ENCODE measurements at regions not wholly inside any gene's neighbourhood (a gene's known extent, or its start where the extent isn't known, plus 50 kb on each side); places are given as distances from the start of the nearest gene placed in this dataset.

DNA sequence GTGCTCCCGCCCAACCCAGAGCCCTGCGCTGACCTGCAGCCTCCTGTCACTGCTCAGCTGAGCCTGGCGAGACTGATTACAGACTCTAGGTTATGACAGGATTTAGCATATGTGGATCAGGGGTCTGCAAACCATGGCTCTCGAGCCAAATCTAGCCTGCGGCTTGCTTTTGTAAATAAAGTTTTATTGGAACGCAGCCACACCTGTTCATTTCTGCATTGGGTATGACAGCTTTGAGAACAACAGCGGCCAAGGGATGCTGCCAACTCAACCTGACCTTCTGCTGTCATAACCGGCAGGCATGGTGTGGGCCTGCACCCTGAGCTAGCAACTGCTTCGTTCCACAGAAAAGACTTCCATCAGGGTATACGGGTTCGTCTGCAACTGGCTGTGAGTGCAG is 50.5 kb upstream of the IQSEC1 start:
- no peak overlapping the region for H3K18ac ChIP-seq (ENCODE audit: low read depth in 1 of 2, low read length in 2 of 2)
- no peak overlapping the region for H2BK15ac ChIP-seq (ENCODE audit: low read depth, poor library complexity, severe bottlenecking)
- H2BK12ac ChIP-seq (ENCODE audit: low read length in 2 of 2): no peak overlapping the region
- H2BK120ac ChIP-seq (ENCODE audit: low read depth, low read length): no peak overlapping the region
- H3K9ac ChIP-seq (ENCODE audit: low read length): no peak overlapping the region
- H3K4ac ChIP-seq (ENCODE audit: low read depth in 1 of 2, low read length in 2 of 2): no peak overlapping the region
- no peak for DNase-seq
- H3K9me3 ChIP-seq (ENCODE audit: control insufficient read depth, low read length): no peaks in the 10 kb centered on the region
- no peaks in the 10 kb centered on the region for H3K36me3 ChIP-seq (ENCODE audit: control insufficient read depth in 1 of 2, insufficient read depth in 2 of 2, low read depth in 1 of 2, low read length in 2 of 2)
- no peak overlapping the region for H2BK5ac ChIP-seq (ENCODE audit: low read depth, low read length, poor library complexity, severe bottlenecking)
- H2AFZ ChIP-seq (ENCODE audit: low read depth, low read length): no peak overlapping the region
- no peak overlapping the region for H3K23ac ChIP-seq (ENCODE audit: low read length in 2 of 2)
- H3K27me3 ChIP-seq (ENCODE audit: control insufficient read depth in 1 of 2, insufficient read depth in 1 of 2, low read length in 2 of 2): peaks cover 16 to 56% of the 10 kb centered on the region in 2 experiments
- no peak overlapping the region for H3K27ac ChIP-seq (ENCODE audit: low read length, poor library complexity, severe bottlenecking)
- H4K91ac ChIP-seq (ENCODE audit: low read length): no peak overlapping the region
- no peak overlapping the region for H3K4me2 ChIP-seq (ENCODE audit: low read length, poor library complexity, severe bottlenecking)
- H3K14ac ChIP-seq (ENCODE audit: low read length in 2 of 2): no peak overlapping the region
- WGBS: 87% methylated on average over 11 of the region's 11 CpGs
- H2AK5ac ChIP-seq (ENCODE audit: low read length, severe bottlenecking): no peak overlapping the region
- no peaks in the 10 kb centered on the region for H3K79me1 ChIP-seq (replicated peaks; ENCODE audit: low read length, poor library complexity, severe bottlenecking)
- no peak overlapping the region for H4K8ac ChIP-seq (ENCODE audit: low read length)
- H3K4me1 ChIP-seq (ENCODE audit: control insufficient read depth, insufficient read depth, low read depth, low read length): no peaks in the 10 kb centered on the region
- H3K4me3 ChIP-seq (ENCODE audit: insufficient read depth in 1 of 2, low read depth in 1 of 2, low read length in 2 of 2): no peak overlapping the region

DNA sequence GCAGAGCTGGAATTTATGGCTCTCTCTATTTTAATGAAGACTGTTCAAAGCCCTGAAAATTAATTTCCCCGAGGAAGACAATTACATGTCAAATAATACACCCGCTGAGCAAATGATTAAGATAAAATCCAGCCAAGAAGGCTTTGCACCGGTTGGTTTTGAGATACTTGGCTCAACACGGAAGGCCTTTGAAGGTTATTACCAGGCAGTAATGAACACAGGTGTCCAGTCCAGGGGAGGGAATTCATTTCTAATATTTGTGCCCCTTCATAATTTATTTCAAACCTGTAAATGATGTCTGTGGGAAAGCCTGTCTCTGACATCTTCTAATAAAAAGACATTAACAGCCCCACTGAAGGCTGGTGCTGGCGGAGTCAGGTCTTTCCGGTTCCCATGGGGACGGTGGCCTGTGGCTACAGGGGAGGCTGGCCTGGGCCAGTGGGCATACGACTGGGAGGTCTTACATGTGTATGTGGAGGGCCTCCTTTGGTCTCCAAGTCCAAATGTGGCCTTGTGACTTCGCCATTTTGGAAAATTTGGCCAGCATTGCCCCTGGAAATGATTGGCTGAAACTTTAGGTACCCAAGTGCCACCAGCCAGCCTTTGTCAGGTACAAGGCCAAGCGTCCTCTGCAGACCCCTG is 49.9 kb upstream of the IQSEC1 start:
- Histone ChIP-seq H3K27me3 (ENCODE audit: control insufficient read depth in 1 of 2, insufficient read depth in 1 of 2, low read length in 2 of 2) (peaks cover 16 to 62% of the 10 kb centered on the region in 2 experiments), H3K18ac (ENCODE audit: low read depth in 1 of 2, low read length in 2 of 2) (no peak overlapping the region)

More for the DNA sequence above, 49.9 kb upstream of the IQSEC1 start:
- DNase-seq: no peak
- H2AFZ ChIP-seq (ENCODE audit: low read depth, low read length): no peak overlapping the region
- H2BK5ac ChIP-seq (ENCODE audit: low read depth, low read length, poor library complexity, severe bottlenecking): no peak overlapping the region
- no peaks in the 10 kb centered on the region for H3K36me3 ChIP-seq (ENCODE audit: control insufficient read depth in 1 of 2, insufficient read depth in 2 of 2, low read depth in 1 of 2, low read length in 2 of 2)
- no peak overlapping the region for H2BK12ac ChIP-seq (ENCODE audit: low read length in 2 of 2)
- H4K91ac ChIP-seq (ENCODE audit: low read length): no peak overlapping the region
- H3K9ac ChIP-seq (ENCODE audit: low read length): no peak overlapping the region
- 83% methylated on average over 10 of the region's 10 CpGs for WGBS
- H3K14ac ChIP-seq (ENCODE audit: low read length in 2 of 2): no peak overlapping the region
- no peaks in the 10 kb centered on the region for H3K4me1 ChIP-seq (ENCODE audit: control insufficient read depth, insufficient read depth, low read depth, low read length)
- H2BK120ac ChIP-seq (ENCODE audit: low read depth, low read length): no peak overlapping the region
- H3K27ac ChIP-seq (ENCODE audit: low read length, poor library complexity, severe bottlenecking): no peak overlapping the region
- no peaks in the 10 kb centered on the region for H3K9me3 ChIP-seq (ENCODE audit: control insufficient read depth, low read length)
- no peak overlapping the region for H2AK5ac ChIP-seq (ENCODE audit: low read length, severe bottlenecking)
- no peak overlapping the region for H3K4ac ChIP-seq (ENCODE audit: low read depth in 1 of 2, low read length in 2 of 2)
- no peak overlapping the region for H3K4me3 ChIP-seq (ENCODE audit: insufficient read depth in 1 of 2, low read depth in 1 of 2, low read length in 2 of 2)
- H3K23ac ChIP-seq (ENCODE audit: low read length in 2 of 2): no peak overlapping the region
- H3K79me1 ChIP-seq (replicated peaks; ENCODE audit: low read length, poor library complexity, severe bottlenecking): no peaks in the 10 kb centered on the region
- H3K4me2 ChIP-seq (ENCODE audit: low read length, poor library complexity, severe bottlenecking): no peak overlapping the region
- H2BK15ac ChIP-seq (ENCODE audit: low read depth, poor library complexity, severe bottlenecking): no peak overlapping the region
- no peak overlapping the region for H4K8ac ChIP-seq (ENCODE audit: low read length)

Measured in mesenchymal stem cell (in vitro differentiated cells and primary cell).